ENCODE measurements at regions not wholly inside any gene's neighbourhood (a gene's known extent, or its start where the extent isn't known, plus 50 kb on each side); places are given as distances from the start of the nearest gene placed in this dataset.
"Not testable (repeated sequence)": the region's sequence is repeated elsewhere in the genome, so short reads cannot be mapped to it uniquely, and the experiment has no call there.

DNA sequence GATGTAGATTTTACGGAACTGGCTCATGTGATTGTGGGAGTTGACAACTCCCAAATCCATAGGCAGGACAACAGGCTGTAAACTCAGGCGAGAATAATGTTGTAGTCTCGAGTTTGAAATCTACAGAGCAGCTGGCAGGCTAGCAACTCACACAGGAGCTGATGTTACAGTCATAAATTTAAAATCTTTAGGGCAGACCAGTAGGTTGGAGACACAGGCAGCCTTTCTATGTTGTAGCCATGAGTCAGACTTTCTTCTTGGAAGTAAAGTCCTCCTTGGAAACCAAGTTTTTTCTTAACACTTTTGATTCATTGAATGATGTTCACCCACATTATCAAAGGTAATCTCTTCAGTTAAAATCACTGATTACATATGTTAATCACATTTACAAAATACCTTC lies 89.1 kb upstream of the ALCAM start:
- no peak for DNase-seq (ENCODE audit: low read depth)
- TF ChIP-seq, protein P1, sequence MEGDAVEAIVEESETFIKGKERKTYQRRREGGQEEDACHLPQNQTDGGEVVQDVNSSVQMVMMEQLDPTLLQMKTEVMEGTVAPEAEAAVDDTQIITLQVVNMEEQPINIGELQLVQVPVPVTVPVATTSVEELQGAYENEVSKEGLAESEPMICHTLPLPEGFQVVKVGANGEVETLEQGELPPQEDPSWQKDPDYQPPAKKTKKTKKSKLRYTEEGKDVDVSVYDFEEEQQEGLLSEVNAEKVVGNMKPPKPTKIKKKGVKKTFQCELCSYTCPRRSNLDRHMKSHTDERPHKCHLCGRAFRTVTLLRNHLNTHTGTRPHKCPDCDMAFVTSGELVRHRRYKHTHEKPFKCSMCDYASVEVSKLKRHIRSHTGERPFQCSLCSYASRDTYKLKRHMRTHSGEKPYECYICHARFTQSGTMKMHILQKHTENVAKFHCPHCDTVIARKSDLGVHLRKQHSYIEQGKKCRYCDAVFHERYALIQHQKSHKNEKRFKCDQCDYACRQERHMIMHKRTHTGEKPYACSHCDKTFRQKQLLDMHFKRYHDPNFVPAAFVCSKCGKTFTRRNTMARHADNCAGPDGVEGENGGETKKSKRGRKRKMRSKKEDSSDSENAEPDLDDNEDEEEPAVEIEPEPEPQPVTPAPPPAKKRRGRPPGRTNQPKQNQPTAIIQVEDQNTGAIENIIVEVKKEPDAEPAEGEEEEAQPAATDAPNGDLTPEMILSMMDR (IDR thresholded peaks at IDR 0.05; ENCODE audit: control insufficient read depth, extremely low read depth, insufficient read depth): no peak
- H3K4me3 ChIP-seq (ENCODE audit: low read depth, low read length): no peak overlapping the region

DNA sequence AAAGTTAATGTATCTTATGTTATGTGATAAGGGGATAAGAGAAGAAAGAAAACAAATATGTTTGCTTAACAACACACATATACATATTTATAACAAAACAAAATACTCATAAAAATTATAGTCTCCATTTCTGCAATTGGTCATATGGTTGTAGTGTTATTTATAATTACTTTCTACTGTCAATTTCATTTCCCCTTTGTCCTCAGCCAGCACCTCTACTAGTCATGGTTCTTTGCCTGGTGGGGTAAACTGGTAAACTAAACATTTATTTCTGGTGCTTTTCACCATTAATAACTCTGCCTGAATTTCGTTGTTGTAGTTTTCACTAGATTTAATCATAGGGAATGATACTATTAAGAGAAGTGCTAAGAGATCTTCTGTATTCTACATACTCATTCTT lies 88.0 kb upstream of the ALCAM start:
- no peak overlapping the region for H3K4me3 ChIP-seq (ENCODE audit: low read depth, low read length)
- TF ChIP-seq, protein P1 (IDR thresholded peaks at IDR 0.05; ENCODE audit: control insufficient read depth, extremely low read depth, insufficient read depth): no peak
- no peak for DNase-seq (ENCODE audit: low read depth)

DNA sequence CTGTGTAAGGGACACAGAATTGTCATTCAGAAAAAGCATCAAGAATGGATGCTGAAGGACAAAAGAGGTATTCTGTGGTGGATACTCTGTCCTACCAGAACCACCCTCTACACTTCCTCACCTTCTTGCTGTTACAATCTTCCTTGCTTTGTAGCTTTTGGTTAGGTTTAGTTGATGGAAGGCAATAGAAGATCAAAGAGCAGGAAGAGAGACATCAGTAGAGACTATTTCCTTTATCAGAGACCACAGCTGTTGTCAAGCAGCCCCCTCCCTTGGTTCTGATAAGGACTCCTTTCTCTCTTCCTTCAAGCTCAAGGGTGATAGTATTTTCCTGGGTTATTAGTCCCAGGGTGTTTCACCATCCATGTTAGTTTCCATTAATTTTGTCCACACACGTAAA lies 84.7 kb upstream of the ALCAM start:
- H3K4me3 ChIP-seq (ENCODE audit: low read depth, low read length): no peak overlapping the region
- TF ChIP-seq, protein P1 (IDR thresholded peaks at IDR 0.05; ENCODE audit: control insufficient read depth, extremely low read depth, insufficient read depth): no peak
- no peak for DNase-seq (ENCODE audit: low read depth)

DNA sequence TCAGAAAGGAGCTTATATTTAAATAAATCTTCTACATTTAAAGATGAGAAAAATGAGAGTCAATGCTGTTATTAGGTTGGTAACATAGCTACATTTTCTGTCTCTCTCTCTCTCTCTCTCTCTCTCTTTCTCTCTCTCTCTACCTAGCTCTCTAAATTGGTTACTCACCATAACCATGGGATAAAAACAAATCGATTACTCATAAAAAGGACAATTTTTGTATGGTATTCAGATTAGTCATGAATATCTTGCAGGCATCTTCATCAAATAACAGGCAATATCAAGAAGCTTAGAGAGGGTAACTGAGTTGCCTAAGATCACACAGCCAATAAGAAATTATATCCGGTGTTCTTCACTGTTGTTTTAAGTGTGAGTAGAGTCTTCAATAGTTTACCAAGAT lies 81.8 kb upstream of the ALCAM start:
- H3K4me3 ChIP-seq (ENCODE audit: low read depth, low read length): no peak overlapping the region
- DNase-seq (ENCODE audit: low read depth): no peak
- TF ChIP-seq, protein P1 (IDR thresholded peaks at IDR 0.05; ENCODE audit: control insufficient read depth, extremely low read depth, insufficient read depth): no peak

DNA sequence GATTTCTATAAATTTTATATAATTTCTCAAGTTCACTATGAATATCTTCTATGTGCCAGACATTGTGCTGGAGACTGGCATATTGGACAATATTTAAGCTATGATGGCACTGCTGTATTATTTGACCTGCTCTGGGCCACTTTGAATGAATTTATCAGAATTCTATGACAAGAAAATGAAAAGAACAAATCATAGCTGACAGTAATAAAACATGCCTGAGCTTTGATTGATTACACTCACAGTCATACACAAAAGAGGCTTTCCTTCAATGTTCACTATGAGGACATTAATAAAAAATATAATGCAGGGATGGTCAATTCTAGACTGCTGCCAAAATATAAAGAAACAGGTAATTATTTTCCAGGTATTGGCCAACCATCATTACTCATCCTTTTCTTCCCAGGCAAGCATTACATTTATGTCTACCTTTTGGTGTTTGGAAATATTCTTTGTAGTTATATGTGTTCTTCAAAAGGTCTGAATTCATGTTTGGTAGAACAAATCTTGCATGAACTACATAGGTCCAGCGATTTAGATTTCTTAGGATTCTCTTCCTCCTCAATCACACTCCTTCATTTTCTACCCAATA lies 81.0 kb upstream of the ALCAM start:
- DNase-seq (ENCODE audit: low read depth): no peak
- H3K4me3 ChIP-seq (ENCODE audit: low read depth, low read length): no peak overlapping the region
- TF ChIP-seq, protein P1 (IDR thresholded peaks at IDR 0.05; ENCODE audit: control insufficient read depth, extremely low read depth, insufficient read depth): no peak

DNA sequence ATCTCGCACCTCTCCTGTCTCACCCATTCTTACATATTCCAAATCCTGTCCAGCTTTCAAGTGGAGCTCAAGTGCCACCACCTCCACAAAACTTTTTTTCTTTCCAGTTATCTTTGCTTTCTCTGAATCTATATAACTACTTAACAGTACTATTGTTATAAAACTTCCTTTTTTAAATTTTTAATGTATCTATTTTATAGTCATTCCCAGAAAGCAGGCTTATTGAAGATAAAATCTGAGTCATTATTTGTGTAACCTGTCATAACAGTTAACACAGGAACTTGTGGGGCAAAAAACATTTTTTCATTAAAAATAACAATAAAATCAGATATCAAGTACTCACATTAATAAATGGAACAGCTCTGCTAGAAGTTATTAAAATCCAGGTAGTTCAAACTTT lies 73.3 kb upstream of the ALCAM start:
- DNase-seq (ENCODE audit: low read depth): no peak
- TF ChIP-seq, protein P1 (IDR thresholded peaks at IDR 0.05; ENCODE audit: control insufficient read depth, extremely low read depth, insufficient read depth): no peak

DNA sequence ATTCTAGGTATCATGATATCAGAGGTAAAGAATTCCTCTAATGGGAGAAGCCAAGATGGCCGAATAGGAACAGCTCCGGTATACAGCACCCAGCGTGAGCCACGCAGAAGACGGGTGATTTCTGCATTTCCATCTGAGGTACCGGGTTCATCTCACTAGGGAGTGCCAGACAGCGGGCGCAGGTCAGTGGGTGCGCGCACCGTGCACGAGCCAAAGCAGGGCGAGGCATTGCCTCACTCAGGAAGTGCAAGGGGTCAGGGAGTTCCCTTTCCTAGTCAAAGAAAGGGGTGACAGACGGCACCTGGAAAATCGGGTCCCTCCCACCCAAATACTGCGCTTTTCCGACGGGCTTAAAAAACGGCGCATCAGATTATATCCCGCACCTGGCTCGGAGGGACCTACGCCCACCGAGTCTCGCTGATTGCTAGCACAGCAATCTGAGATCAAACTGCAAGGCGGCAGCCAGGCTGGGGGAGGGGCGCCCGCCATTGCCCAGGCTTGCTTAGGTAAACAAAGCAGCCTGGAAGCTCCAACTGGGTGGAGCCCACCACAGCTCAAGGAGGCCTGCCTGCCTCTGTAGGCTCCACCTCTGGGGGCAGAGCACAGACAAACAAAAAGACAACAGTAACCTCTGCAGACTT lies 70.4 kb upstream of the ALCAM start:
- DNase-seq (ENCODE audit: low read depth); H3K4me3 ChIP-seq (ENCODE audit: low read depth, low read length): not testable (repeated sequence)

More for the DNA sequence above, 73.3 kb upstream of the ALCAM start:
- H3K4me3 ChIP-seq (ENCODE audit: low read depth, low read length): no peak overlapping the region
